ENCODE measurements at regions not wholly inside any gene's neighbourhood (a gene's known extent, or its start where the extent isn't known, plus 50 kb on each side); places are given as distances from the start of the nearest gene placed in this dataset.
"Not testable (repeated sequence)": the region's sequence is repeated elsewhere in the genome, so short reads cannot be mapped to it uniquely, and the experiment has no call there.

GRCh38 chr12:70008944-70009343 is 183.9 kb downstream of the MYRFL start:
- DNase-seq (ENCODE audit: low read depth in 2 of 2): no peak
- no peak for TF ChIP-seq CTCF (IDR thresholded peaks at IDR 0.05; ENCODE audit: low read depth, low read length)
- no peak overlapping the region for H3K4me3 ChIP-seq (replicated peaks in 1 of 2; ENCODE audit: low read depth in 2 of 2, low read length in 2 of 2)

- no peak for TF ChIP-seq CTCF (IDR thresholded peaks at IDR 0.05; ENCODE audit: low read depth, low read length)
- no peak for DNase-seq (ENCODE audit: low read depth in 2 of 2)
- no peak overlapping the region for H3K4me3 ChIP-seq (replicated peaks in 1 of 2; ENCODE audit: low read depth in 2 of 2, low read length in 2 of 2)
Observed at GRCh38 chr12:70011353-70011752, 186.3 kb downstream of the MYRFL start.

GRCh38 chr12:70013016-70013415 is 188.0 kb downstream of the MYRFL start:
- not testable (repeated sequence) for DNase-seq (ENCODE audit: low read depth in 2 of 2); H3K4me3 ChIP-seq (replicated peaks in 1 of 2; ENCODE audit: low read depth in 2 of 2, low read length in 2 of 2)

- no peak overlapping the region for H3K4me3 ChIP-seq (replicated peaks in 1 of 2; ENCODE audit: low read depth in 2 of 2, low read length in 2 of 2)
- DNase-seq (ENCODE audit: low read depth in 2 of 2): no peak
- no peak for TF ChIP-seq CTCF (IDR thresholded peaks at IDR 0.05; ENCODE audit: low read depth, low read length)
Observed at GRCh38 chr12:70028515-70028914, 203.5 kb downstream of the MYRFL start.

- no peak overlapping the region for H3K4me3 ChIP-seq (replicated peaks in 1 of 2; ENCODE audit: low read depth in 2 of 2, low read length in 2 of 2)
- no peak for DNase-seq (ENCODE audit: low read depth in 2 of 2)
- no peak for TF ChIP-seq CTCF (IDR thresholded peaks at IDR 0.05; ENCODE audit: low read depth, low read length)
Observed at GRCh38 chr12:70028918-70029317, 203.9 kb downstream of the MYRFL start.

GRCh38 chr12:70031046-70031445 is 206.0 kb downstream of the MYRFL start:
- H3K4me3 ChIP-seq (replicated peaks in 1 of 2; ENCODE audit: low read depth in 2 of 2, low read length in 2 of 2): no peak overlapping the region
- TF ChIP-seq CTCF (IDR thresholded peaks at IDR 0.05; ENCODE audit: low read depth, low read length): no peak
- DNase-seq (ENCODE audit: low read depth in 2 of 2): no peak

- TF ChIP-seq CTCF (IDR thresholded peaks at IDR 0.05; ENCODE audit: low read depth, low read length): no peak
- peak in 1 of 2 donors; percentile 21 for DNase-seq (ENCODE audit: low read depth in 2 of 2)
Observed at GRCh38 chr12:70032076-70032475, 207.0 kb downstream of the MYRFL start.

More at GRCh38 chr12:70032076-70032475, 207.0 kb downstream of the MYRFL start:
- no peak overlapping the region for H3K4me3 ChIP-seq (replicated peaks in 1 of 2; ENCODE audit: low read depth in 2 of 2, low read length in 2 of 2)

Data from cardiac fibroblast (primary cell).